ENCODE measurements at regions not wholly inside any gene's neighbourhood (a gene's known extent, or its start where the extent isn't known, plus 50 kb on each side); places are given as distances from the start of the nearest gene placed in this dataset.

GRCh38 chr18:56019908-56020307 lies 431.9 kb upstream of the TCF4 start (continued):
- TF ChIP-seq RNF2 (IDR thresholded peaks at IDR 0.05; ENCODE audit: borderline replicate concordance, low read depth, low read length, missing control alignments, poor library complexity, severe bottlenecking) = no peak
- no peak for TF ChIP-seq POU5F1 (IDR thresholded peaks at IDR 0.05; ENCODE audit: low read depth, low read length)
- TF ChIP-seq RFX5 (IDR thresholded peaks at IDR 0.05; ENCODE audit: borderline replicate concordance, low read depth, low read length) = no peak

Measured in H1 (cell line).